ENCODE measurements at regions not wholly inside any gene's neighbourhood (a gene's known extent, or its start where the extent isn't known, plus 50 kb on each side); places are given as distances from the start of the nearest gene placed in this dataset.
"Not testable (repeated sequence)": the region's sequence is repeated elsewhere in the genome, so short reads cannot be mapped to it uniquely, and the experiment has no call there.

GRCh38 chr16:63130942-63131341, 1094.7 kb upstream of the CDH8 start:
- intact Hi-C loops (cut with DNase I): no loop called here
- TF ChIP-seq CTCF (IDR thresholded peaks at IDR 0.05): no peak
- Histone ChIP-seq H3K9ac (ENCODE audit: low read depth in 2 of 2, low read length in 2 of 2) (no peak overlapping the region), H3K4me3 (no peak overlapping the region), H3K9me3 (no peaks in the 10 kb centered on the region), H3K4me1 (no peaks in the 10 kb centered on the region), H3K36me3 (no peaks in the 10 kb centered on the region), H3K27me3 (no peaks in the 10 kb centered on the region), H3K27ac (no peak overlapping the region)
- DNase-seq: no peak

GRCh38 chr16:63129411-63130125, 1093.3 kb upstream of the CDH8 start:
- Histone ChIP-seq H3K4me1 (no peaks in the 10 kb centered on the region), H3K27ac (no peak overlapping the region), H3K4me3 (no peak overlapping the region), H3K9me3 (no peaks in the 10 kb centered on the region), H3K36me3 (no peaks in the 10 kb centered on the region), H3K9ac (ENCODE audit: low read depth in 2 of 2, low read length in 2 of 2) (no peak overlapping the region), H3K27me3 (no peaks in the 10 kb centered on the region)
- DNase-seq: no peak
- intact Hi-C loops (cut with DNase I): no loop called here
- TF ChIP-seq CTCF (IDR thresholded peaks at IDR 0.05): no peak

GRCh38 chr16:63119905-63120304, 1083.7 kb upstream of the CDH8 start:
- H3K4me3 ChIP-seq: not testable (repeated sequence)

GRCh38 chr16:63100082-63100481, 1063.8 kb upstream of the CDH8 start:
- Histone ChIP-seq H3K9me3 (no peaks in the 10 kb centered on the region), H3K36me3 (no peaks in the 10 kb centered on the region), H3K27me3 (no peaks in the 10 kb centered on the region), H3K9ac (ENCODE audit: low read depth in 2 of 2, low read length in 2 of 2) (no peak overlapping the region), H3K4me1 (no peaks in the 10 kb centered on the region), H3K4me3 (no peak overlapping the region), H3K27ac (no peak overlapping the region)
- no peak for TF ChIP-seq CTCF (IDR thresholded peaks at IDR 0.05)
- no peak for DNase-seq
- intact Hi-C loops (cut with DNase I): no loop called here

More at GRCh38 chr16:63119905-63120304, 1083.7 kb upstream of the CDH8 start:
- H3K9me3 ChIP-seq; H3K27me3 ChIP-seq; DNase-seq; H3K4me1 ChIP-seq; H3K27ac ChIP-seq; H3K36me3 ChIP-seq; intact Hi-C loops (cut with DNase I); H3K9ac ChIP-seq (ENCODE audit: low read depth in 2 of 2, low read length in 2 of 2): not testable (repeated sequence)

GRCh38 chr16:63096857-63097256, 1060.6 kb upstream of the CDH8 start:
- TF ChIP-seq CTCF (IDR thresholded peaks at IDR 0.05): no peak
- intact Hi-C loops (cut with DNase I): no loop called here

GRCh38 chr16:63092736-63093135, 1056.5 kb upstream of the CDH8 start:
- no peaks in the 10 kb centered on the region for H3K27me3 ChIP-seq
- no peak overlapping the region for H3K4me3 ChIP-seq
- TF ChIP-seq CTCF (IDR thresholded peaks at IDR 0.05): no peak
- H3K9ac ChIP-seq (ENCODE audit: low read depth in 2 of 2, low read length in 2 of 2): no peak overlapping the region
- no peak overlapping the region for H3K27ac ChIP-seq
- H3K9me3 ChIP-seq: no peaks in the 10 kb centered on the region
- intact Hi-C loops (cut with DNase I): no loop called here
- no peaks in the 10 kb centered on the region for H3K4me1 ChIP-seq
- no peaks in the 10 kb centered on the region for H3K36me3 ChIP-seq
- no peak for DNase-seq

More at GRCh38 chr16:63096857-63097256, 1060.6 kb upstream of the CDH8 start:
- no peak overlapping the region for H3K9ac ChIP-seq (ENCODE audit: low read depth in 2 of 2, low read length in 2 of 2)
- H3K4me1 ChIP-seq: no peaks in the 10 kb centered on the region
- no peaks in the 10 kb centered on the region for H3K27me3 ChIP-seq
- H3K9me3 ChIP-seq: no peaks in the 10 kb centered on the region
- H3K4me3 ChIP-seq: no peak overlapping the region
- no peaks in the 10 kb centered on the region for H3K36me3 ChIP-seq
- DNase-seq: no peak
- H3K27ac ChIP-seq: no peak overlapping the region

All from colonic mucosa (tissue), 4 donors.